CD4-positive, alpha-beta T cell treated with Interleukin-4 for 1 hour (primary cell): ENCODE measurements at regions not wholly inside any gene's neighbourhood (a gene's known extent, or its start where the extent isn't known, plus 50 kb on each side); places are given as distances from the start of the nearest gene placed in this dataset.

Source experiments
- DNase-seq, 2 donors: peaks; one replicate each; pipeline ENCODE4 v3.0.0-alpha.2; 2020 to 2022

DNA sequence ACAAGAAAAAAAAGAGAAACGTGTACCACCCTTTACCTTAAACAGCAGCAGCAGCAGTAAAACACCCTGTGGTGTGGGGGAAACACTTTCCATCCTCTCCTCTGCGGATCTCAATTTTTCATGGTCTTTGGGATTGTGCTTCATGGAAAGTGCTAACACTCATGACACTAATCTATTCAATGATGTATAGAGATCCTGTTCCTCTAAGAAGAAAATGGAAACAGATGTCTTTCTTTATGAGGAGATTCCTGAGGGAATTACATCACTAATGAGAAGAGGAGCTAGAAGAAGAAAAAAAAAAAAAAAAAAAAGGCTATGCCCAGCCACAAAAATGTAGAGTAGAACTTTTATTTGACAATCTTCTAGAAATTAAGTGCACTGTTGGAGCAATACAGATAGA is 62.9 kb upstream of the NDST3 start:
- no peak for DNase-seq

GRCh38 chr4:117983541-117984365 is 50.5 kb upstream of the NDST3 start:
- no peak for DNase-seq

- no peak for DNase-seq
These were observed 50.0 kb upstream of the NDST3 start for GRCh38 chr4:117984366-117984680.
